HUES64 (cell line): ENCODE measurements at regions not wholly inside any gene's neighbourhood (a gene's known extent, or its start where the extent isn't known, plus 50 kb on each side); places are given as distances from the start of the nearest gene placed in this dataset.

Experiments used
- H3K27ac ChIP-seq: 2 replicates; pipeline ENCODE4 v1.7.0; 2013; ENCODE audit warnings: low read depth, low read length, inconsistent platforms
- H3K27me3 ChIP-seq: 2 replicates; pipeline ENCODE4 v1.6.1; 2013; ENCODE audit warnings: mild to moderate bottlenecking, low read length; ENCODE audit not compliant: insufficient read depth
- H3K36me3 ChIP-seq: 2 replicates; pipeline ENCODE4 v1.6.1; 2013; ENCODE audit warnings: mild to moderate bottlenecking, low read length; ENCODE audit not compliant: insufficient read depth
- H3K4me1 ChIP-seq: 2 replicates; pipeline ENCODE4 v1.6.1; 2013; ENCODE audit warnings: mild to moderate bottlenecking, low read length, moderate library complexity; ENCODE audit not compliant: insufficient read depth
- H3K4me3 ChIP-seq: 2 replicates; pipeline ENCODE4 v1.5.1; 2013; ENCODE audit warnings: mild to moderate bottlenecking, low read length, moderate library complexity
- H3K9ac ChIP-seq: 2 replicates; pipeline ENCODE4 v1.6.1; 2013; ENCODE audit warnings: mild to moderate bottlenecking, low read depth, low read length
- H3K9me3 ChIP-seq: 2 replicates; pipeline ENCODE4 v1.6.1; 2013; ENCODE audit warnings: low read depth, low read length; ENCODE audit not compliant: insufficient read depth
- WGBS: fragments of 150-250, 120-280 bp; methylation state at CpG from one replicate; pipeline ENCODE4 v1.1.7; 2013; ENCODE audit warnings: missing lambda C conversion rate; 5-methylcytosine and 5-hydroxymethylcytosine counted together

- WGBS: 81% methylated on average over 4 of the region's 5 CpGs
- peaks cover 6% of the 10 kb centered on the region; the same call in 1 of the 2 replicates for H3K4me1 ChIP-seq
- H3K9me3 ChIP-seq: no peaks in the 10 kb centered on the region
- H3K4me3 ChIP-seq: no peak overlapping the region
- H3K27me3 ChIP-seq: no peaks in the 10 kb centered on the region
- H3K27ac ChIP-seq: no peak overlapping the region
- no peaks in the 10 kb centered on the region for H3K36me3 ChIP-seq
- no peak overlapping the region for H3K9ac ChIP-seq
Measured at GRCh38 chr2:199131136-199131655, 326.5 kb downstream of the SATB2 start.

- Histone ChIP-seq H3K4me3 (no peak overlapping the region), H3K36me3 (no peaks in the 10 kb centered on the region), H3K27ac (no peak overlapping the region), H3K9me3 (no peaks in the 10 kb centered on the region), H3K27me3 (no peaks in the 10 kb centered on the region), H3K9ac (no peak overlapping the region), H3K4me1 (peaks cover 6% of the 10 kb centered on the region; the same call in 1 of the 2 replicates)
- WGBS: 85% methylated on average over 3 of the region's 3 CpGs
Measured at GRCh38 chr2:199130501-199130900, 327.2 kb downstream of the SATB2 start.

- 94% methylated on average over 3 of the region's 3 CpGs for WGBS
- Histone ChIP-seq H3K36me3 (no peaks in the 10 kb centered on the region), H3K4me3 (no peak overlapping the region), H3K9ac (no peak overlapping the region), H3K4me1 (peaks cover 4% of the 10 kb centered on the region; the same call in 1 of the 2 replicates), H3K27ac (no peak overlapping the region), H3K27me3 (no peaks in the 10 kb centered on the region), H3K9me3 (no peaks in the 10 kb centered on the region)
Measured at GRCh38 chr2:199128476-199129229, 329.1 kb downstream of the SATB2 start.

- no peaks in the 10 kb centered on the region for H3K9me3 ChIP-seq
- no peaks in the 10 kb centered on the region for H3K36me3 ChIP-seq
- H3K27ac ChIP-seq: no peak overlapping the region
- H3K9ac ChIP-seq: no peak overlapping the region
- peaks cover 7% of the 10 kb centered on the region for H3K4me1 ChIP-seq
- H3K4me3 ChIP-seq: no peak overlapping the region
- WGBS: 98% methylated on average over 5 of the region's 5 CpGs
- no peaks in the 10 kb centered on the region for H3K27me3 ChIP-seq
Measured at GRCh38 chr2:199119796-199120195, 337.9 kb downstream of the SATB2 start.

- WGBS: 76% methylated on average over 3 of the region's 3 CpGs
Measured at GRCh38 chr2:199118673-199119112, 339.0 kb downstream of the SATB2 start.

GRCh38 chr2:199115169-199115568 lies 342.6 kb downstream of the SATB2 start:
- Histone ChIP-seq H3K27me3 (no peaks in the 10 kb centered on the region), H3K4me3 (no peak overlapping the region), H3K36me3 (no peaks in the 10 kb centered on the region), H3K27ac (no peak overlapping the region), H3K9me3 (no peaks in the 10 kb centered on the region), H3K4me1 (peaks cover 7% of the 10 kb centered on the region), H3K9ac (no peak overlapping the region)
- 100% methylated on average over 1 of the region's 2 CpGs for WGBS

More at GRCh38 chr2:199118673-199119112, 339.0 kb downstream of the SATB2 start:
- no peaks in the 10 kb centered on the region for H3K9me3 ChIP-seq
- no peak overlapping the region for H3K27ac ChIP-seq
- no peaks in the 10 kb centered on the region for H3K36me3 ChIP-seq
- H3K9ac ChIP-seq: no peak overlapping the region
- peaks cover 7% of the 10 kb centered on the region for H3K4me1 ChIP-seq
- H3K4me3 ChIP-seq: no peak overlapping the region
- H3K27me3 ChIP-seq: no peaks in the 10 kb centered on the region

- Histone ChIP-seq H3K27ac (no peak overlapping the region), H3K4me1 (no peaks in the 10 kb centered on the region; the same call in 1 of the 2 replicates), H3K4me3 (no peak overlapping the region), H3K9ac (no peak overlapping the region), H3K9me3 (no peaks in the 10 kb centered on the region), H3K27me3 (no peaks in the 10 kb centered on the region), H3K36me3 (no peaks in the 10 kb centered on the region)
- 83% methylated on average over 2 of the region's 2 CpGs for WGBS
Measured at GRCh38 chr2:199113111-199113510, 344.6 kb downstream of the SATB2 start.

GRCh38 chr2:199111458-199111857 lies 346.3 kb downstream of the SATB2 start:
- Histone ChIP-seq H3K4me1 (no peaks in the 10 kb centered on the region; the same call in 1 of the 2 replicates), H3K4me3 (no peak overlapping the region), H3K9ac (no peak overlapping the region), H3K36me3 (no peaks in the 10 kb centered on the region), H3K9me3 (no peaks in the 10 kb centered on the region), H3K27ac (no peak overlapping the region), H3K27me3 (no peaks in the 10 kb centered on the region)
- 100% methylated on average over 1 of the region's 2 CpGs for WGBS

- H3K9ac ChIP-seq: no peak overlapping the region
- no peaks in the 10 kb centered on the region for H3K4me1 ChIP-seq
- WGBS: no CpG with 5 or more reads among the region's 1 CpG
- H3K9me3 ChIP-seq: no peaks in the 10 kb centered on the region
- no peaks in the 10 kb centered on the region for H3K36me3 ChIP-seq
- no peak overlapping the region for H3K4me3 ChIP-seq
- H3K27me3 ChIP-seq: no peaks in the 10 kb centered on the region
- no peak overlapping the region for H3K27ac ChIP-seq
Measured at GRCh38 chr2:199108056-199108455, 349.7 kb downstream of the SATB2 start.

- Histone ChIP-seq H3K4me1 (no peaks in the 10 kb centered on the region), H3K27me3 (no peaks in the 10 kb centered on the region), H3K9me3 (no peaks in the 10 kb centered on the region), H3K4me3 (no peak overlapping the region), H3K27ac (no peak overlapping the region), H3K9ac (no peak overlapping the region), H3K36me3 (no peaks in the 10 kb centered on the region)
- 92% methylated on average over 2 of the region's 3 CpGs for WGBS
Measured at GRCh38 chr2:199105826-199106225, 351.9 kb downstream of the SATB2 start.

GRCh38 chr2:199101487-199101886 lies 356.3 kb downstream of the SATB2 start:
- Histone ChIP-seq H3K27ac (no peak overlapping the region), H3K9ac (no peak overlapping the region), H3K9me3 (no peaks in the 10 kb centered on the region), H3K4me1 (0 out of 2 replicates have a peak, but pooled peaks cover 3% of the 10 kb centered on the region), H3K36me3 (no peaks in the 10 kb centered on the region), H3K27me3 (no peaks in the 10 kb centered on the region), H3K4me3 (no peak overlapping the region)
- WGBS: 92% methylated on average over 3 of the region's 3 CpGs
